ENCODE measurements at regions not wholly inside any gene's neighbourhood (a gene's known extent, or its start where the extent isn't known, plus 50 kb on each side); places are given as distances from the start of the nearest gene placed in this dataset.
"Not testable (repeated sequence)": the region's sequence is repeated elsewhere in the genome, so short reads cannot be mapped to it uniquely, and the experiment has no call there.

- Histone ChIP-seq H3K36me3 (replicated peaks; ENCODE audit: control insufficient read depth, insufficient read depth, low read length) (no peaks in the 10 kb centered on the region), H3K4me3 (ENCODE audit: insufficient read depth, low read depth, low read length) (no peak overlapping the region), H3K27me3 (ENCODE audit: control insufficient read depth, insufficient read depth, low read length) (no peaks in the 10 kb centered on the region)
- peak; percentile 4 for DNase-seq
Measured at GRCh38 chr21:17295997-17296396, 216.8 kb upstream of the CXADR start.

- H3K27me3 ChIP-seq (ENCODE audit: control insufficient read depth, insufficient read depth, low read length); H3K36me3 ChIP-seq (replicated peaks; ENCODE audit: control insufficient read depth, insufficient read depth, low read length); DNase-seq; H3K4me3 ChIP-seq (ENCODE audit: insufficient read depth, low read depth, low read length): not testable (repeated sequence)
Measured at GRCh38 chr21:17299576-17299975, 213.3 kb upstream of the CXADR start.

GRCh38 chr21:17327715-17328114, 185.1 kb upstream of the CXADR start:
- not testable (repeated sequence) for H3K4me3 ChIP-seq (ENCODE audit: insufficient read depth, low read depth, low read length); H3K36me3 ChIP-seq (replicated peaks; ENCODE audit: control insufficient read depth, insufficient read depth, low read length); H3K27me3 ChIP-seq (ENCODE audit: control insufficient read depth, insufficient read depth, low read length); DNase-seq

- no peaks in the 10 kb centered on the region for H3K36me3 ChIP-seq (replicated peaks; ENCODE audit: control insufficient read depth, insufficient read depth, low read length)
- no peak overlapping the region for H3K4me3 ChIP-seq (ENCODE audit: insufficient read depth, low read depth, low read length)
- H3K27me3 ChIP-seq (ENCODE audit: control insufficient read depth, insufficient read depth, low read length): no peaks in the 10 kb centered on the region
- no peak for DNase-seq
Measured at GRCh38 chr21:17334484-17334883, 178.4 kb upstream of the CXADR start.

GRCh38 chr21:17340081-17340480, 172.8 kb upstream of the CXADR start:
- Histone ChIP-seq H3K4me3 (ENCODE audit: insufficient read depth, low read depth, low read length) (no peak overlapping the region), H3K27me3 (ENCODE audit: control insufficient read depth, insufficient read depth, low read length) (no peaks in the 10 kb centered on the region), H3K36me3 (replicated peaks; ENCODE audit: control insufficient read depth, insufficient read depth, low read length) (no peaks in the 10 kb centered on the region)
- DNase-seq: no peak

- Histone ChIP-seq H3K27me3 (ENCODE audit: control insufficient read depth, insufficient read depth, low read length) (no peaks in the 10 kb centered on the region), H3K36me3 (replicated peaks; ENCODE audit: control insufficient read depth, insufficient read depth, low read length) (no peaks in the 10 kb centered on the region), H3K4me3 (ENCODE audit: insufficient read depth, low read depth, low read length) (no peak overlapping the region)
- DNase-seq: peak; percentile 22
Measured at GRCh38 chr21:17343055-17343454, 169.8 kb upstream of the CXADR start.

GRCh38 chr21:17348357-17348756, 164.5 kb upstream of the CXADR start:
- Histone ChIP-seq H3K27me3 (ENCODE audit: control insufficient read depth, insufficient read depth, low read length) (no peaks in the 10 kb centered on the region), H3K36me3 (replicated peaks; ENCODE audit: control insufficient read depth, insufficient read depth, low read length) (no peaks in the 10 kb centered on the region), H3K4me3 (ENCODE audit: insufficient read depth, low read depth, low read length) (no peak overlapping the region)
- no peak for DNase-seq

GRCh38 chr21:17348849-17349248, 164.0 kb upstream of the CXADR start:
- DNase-seq: no peak
- H3K36me3 ChIP-seq (replicated peaks; ENCODE audit: control insufficient read depth, insufficient read depth, low read length): no peaks in the 10 kb centered on the region
- H3K4me3 ChIP-seq (ENCODE audit: insufficient read depth, low read depth, low read length): no peak overlapping the region
- H3K27me3 ChIP-seq (ENCODE audit: control insufficient read depth, insufficient read depth, low read length): no peaks in the 10 kb centered on the region

GRCh38 chr21:17351766-17352165, 161.1 kb upstream of the CXADR start:
- no peak for DNase-seq
- Histone ChIP-seq H3K27me3 (ENCODE audit: control insufficient read depth, insufficient read depth, low read length) (no peaks in the 10 kb centered on the region), H3K36me3 (replicated peaks; ENCODE audit: control insufficient read depth, insufficient read depth, low read length) (no peaks in the 10 kb centered on the region), H3K4me3 (ENCODE audit: insufficient read depth, low read depth, low read length) (no peak overlapping the region)

GRCh38 chr21:17352996-17353655, 159.7 kb upstream of the CXADR start:
- Histone ChIP-seq H3K36me3 (replicated peaks; ENCODE audit: control insufficient read depth, insufficient read depth, low read length) (no peaks in the 10 kb centered on the region), H3K27me3 (ENCODE audit: control insufficient read depth, insufficient read depth, low read length) (no peaks in the 10 kb centered on the region), H3K4me3 (ENCODE audit: insufficient read depth, low read depth, low read length) (no peak overlapping the region)
- DNase-seq: no peak

- Histone ChIP-seq H3K4me3 (ENCODE audit: insufficient read depth, low read depth, low read length) (no peak overlapping the region), H3K27me3 (ENCODE audit: control insufficient read depth, insufficient read depth, low read length) (no peaks in the 10 kb centered on the region)
- no peak for DNase-seq
Measured at GRCh38 chr21:17359781-17360180, 153.1 kb upstream of the CXADR start.

GRCh38 chr21:17368748-17369363, 144.0 kb upstream of the CXADR start:
- Histone ChIP-seq H3K36me3 (replicated peaks; ENCODE audit: control insufficient read depth, insufficient read depth, low read length) (no peaks in the 10 kb centered on the region), H3K4me3 (ENCODE audit: insufficient read depth, low read depth, low read length) (no peak overlapping the region), H3K27me3 (ENCODE audit: control insufficient read depth, insufficient read depth, low read length) (no peaks in the 10 kb centered on the region)
- no peak for DNase-seq

More at GRCh38 chr21:17359781-17360180, 153.1 kb upstream of the CXADR start:
- H3K36me3 ChIP-seq (replicated peaks; ENCODE audit: control insufficient read depth, insufficient read depth, low read length): no peaks in the 10 kb centered on the region

- no peaks in the 10 kb centered on the region for H3K27me3 ChIP-seq (ENCODE audit: control insufficient read depth, insufficient read depth, low read length)
- no peak overlapping the region for H3K4me3 ChIP-seq (ENCODE audit: insufficient read depth, low read depth, low read length)
- H3K36me3 ChIP-seq (replicated peaks; ENCODE audit: control insufficient read depth, insufficient read depth, low read length): no peaks in the 10 kb centered on the region
- DNase-seq: no peak
Measured at GRCh38 chr21:17370263-17370662, 142.6 kb upstream of the CXADR start.

GRCh38 chr21:17370916-17371315, 141.9 kb upstream of the CXADR start:
- DNase-seq: no peak
- no peaks in the 10 kb centered on the region for H3K36me3 ChIP-seq (replicated peaks; ENCODE audit: control insufficient read depth, insufficient read depth, low read length)
- no peaks in the 10 kb centered on the region for H3K27me3 ChIP-seq (ENCODE audit: control insufficient read depth, insufficient read depth, low read length)
- H3K4me3 ChIP-seq (ENCODE audit: insufficient read depth, low read depth, low read length): no peak overlapping the region

- Histone ChIP-seq H3K36me3 (replicated peaks; ENCODE audit: control insufficient read depth, insufficient read depth, low read length) (no peaks in the 10 kb centered on the region), H3K27me3 (ENCODE audit: control insufficient read depth, insufficient read depth, low read length) (no peaks in the 10 kb centered on the region), H3K4me3 (ENCODE audit: insufficient read depth, low read depth, low read length) (no peak overlapping the region)
- DNase-seq: no peak
Measured at GRCh38 chr21:17371450-17371849, 141.4 kb upstream of the CXADR start.

All from H7 (cell line).